B cell (primary cell): ENCODE measurements at regions not wholly inside any gene's neighbourhood (a gene's known extent, or its start where the extent isn't known, plus 50 kb on each side); places are given as distances from the start of the nearest gene placed in this dataset.

Experiments used
- ATAC-seq: fragments of 200-7000 bp; cut with Tn5 transposase; one replicate; pipeline ENCODE4 v1.10.0; 2021; ENCODE audit warnings: low read depth, mild to moderate bottlenecking, moderate number of reproducible peaks, moderate library complexity
- CTCF ChIA-PET: fragments of 350-600 bp; sonication (Branson Sonifier 250); formaldehyde crosslinking; loops from one replicate; lab custom pipeline; 2021; ENCODE audit warnings: antibody characterized with exemption, inconsistent platforms; lab: Charles Lee
- POLR2A ChIA-PET: fragments of 350-600 bp; sonication (Branson Sonifier 250); formaldehyde crosslinking; loops from one replicate; lab custom pipeline; 2021; ENCODE audit warnings: antibody characterized with exemption; lab: Charles Lee
- DNase-seq: peaks from one replicate; pipeline ENCODE4 v3.0.0; 2013
- H2AFZ ChIP-seq: 2 replicates; pipeline ENCODE4 v1.6.1; 2012; ENCODE audit warnings: mild to moderate bottlenecking, low read depth, low read length; ENCODE audit not compliant: insufficient read depth, poor library complexity, severe bottlenecking
- H3K27ac ChIP-seq, 2 donors: 1 replicate in 1 of 2; 2 replicates in 1 of 2; pipeline ENCODE4 v1.5.1; 2012 to 2013; ENCODE audit warnings: low read length in 2 of 2, mild to moderate bottlenecking in 2 of 2, moderate library complexity in 1 of 2
- H3K27me3 ChIP-seq, 4 experiments: fragments of 200-600 bp in 1 of 4; sonication (generic) in 1 of 4; replicated peaks in 1 of 4; 1 replicate in 2 of 4; 2 replicates in 2 of 4; pipeline versions ENCODE4 v1.6.1 to v1.7.0; 2013 to 2016; ENCODE audit warnings: low read length in 3 of 4, mild to moderate bottlenecking in 2 of 4, mixed read lengths in 1 of 4, moderate library complexity in 1 of 4; ENCODE audit not compliant: insufficient read depth in 4 of 4, control insufficient read depth in 3 of 4; ENCODE audit errors: control extremely low read depth in 1 of 4
- H3K36me3 ChIP-seq, 2 experiments: replicated peaks in 1 of 2; 1 replicate in 1 of 2; 2 replicates in 1 of 2; pipeline versions ENCODE4 v1.6.1 to v1.7.1; 2013; ENCODE audit warnings: low read length in 1 of 2; ENCODE audit not compliant: insufficient read depth in 2 of 2, control insufficient read depth in 1 of 2; ENCODE audit errors: control extremely low read depth in 1 of 2, extremely low read depth in 1 of 2
- H3K4me1 ChIP-seq, 2 donors: fragments of 200-600 bp in 1 of 2; sonication (generic) in 1 of 2; 1 replicate in 1 of 2; 2 replicates in 1 of 2; pipeline versions ENCODE4 v1.5.1 to v1.6.1; 2013 to 2017; ENCODE audit warnings: low read length in 2 of 2; ENCODE audit not compliant: control insufficient read depth in 2 of 2, insufficient read depth in 2 of 2
- H3K4me2 ChIP-seq: replicated peaks from 2 replicates; pipeline ENCODE3; 2012; ENCODE audit warnings: mild to moderate bottlenecking, low read depth, low read length; ENCODE audit not compliant: poor library complexity, severe bottlenecking
- H3K4me3 ChIP-seq, 5 experiments: fragments of 200-600 bp in 1 of 5; sonication (generic) in 1 of 5; 1 replicate in 3 of 5; 2 replicates in 2 of 5; pipeline versions ENCODE4 v1.5.1 to v1.7.0; 2011 to 2016; ENCODE audit warnings: low read length in 4 of 5, mild to moderate bottlenecking in 4 of 5, low read depth in 2 of 5, control low read depth in 1 of 5, moderate library complexity in 1 of 5; ENCODE audit not compliant: insufficient read depth in 1 of 5; ENCODE audit errors: control extremely low read depth in 1 of 5, extremely low read depth in 1 of 5
- H3K79me2 ChIP-seq: fragments of 200-600 bp; sonication (generic); one replicate; pipeline ENCODE4 v1.6.0; 2016; ENCODE audit warnings: low read length; ENCODE audit not compliant: control insufficient read depth, insufficient read depth
- H3K9ac ChIP-seq: fragments of 200-600 bp; sonication (generic); 2 replicates; pipeline ENCODE4 v1.6.1; 2017; ENCODE audit warnings: mild to moderate bottlenecking, low read length, moderate library complexity
- H3K9me3 ChIP-seq, 3 donors: one replicate each; pipeline versions ENCODE4 v1.6.1 to v1.7.1; 2013; ENCODE audit warnings: low read length in 2 of 3; ENCODE audit not compliant: control insufficient read depth in 2 of 3, insufficient read depth in 1 of 3; ENCODE audit errors: control extremely low read depth in 1 of 3
- H4K20me1 ChIP-seq: 2 replicates; pipeline ENCODE4 v1.6.0; 2012; ENCODE audit warnings: mild to moderate bottlenecking, low read length; ENCODE audit not compliant: insufficient read depth, control insufficient read depth, poor library complexity, severe bottlenecking
- H3K27ac Mint-ChIP-seq: one replicate; pipeline ENCODE4 v1.8.0; 2021; ENCODE audit warnings: mixed read lengths
- H3K27me3 Mint-ChIP-seq: one replicate; pipeline ENCODE4 v1.8.0; 2021; ENCODE audit warnings: mixed read lengths
- H3K4me1 Mint-ChIP-seq: one replicate; pipeline ENCODE4 v1.8.0; 2021; ENCODE audit warnings: mixed read lengths
- H3K4me3 Mint-ChIP-seq: one replicate; pipeline ENCODE4 v1.8.0; 2021; ENCODE audit warnings: mixed read lengths
- H3K9me3 Mint-ChIP-seq: one replicate; pipeline ENCODE4 v1.8.0; 2022; ENCODE audit warnings: mixed read lengths; ENCODE audit not compliant: insufficient read depth
- CTCF ChIP-seq: fragments of 200-600 bp; IDR thresholded peaks from one replicate; pipeline ENCODE4 v1.8.0; 2022; ENCODE audit warnings: antibody characterized with exemption, mild to moderate bottlenecking
- EZH2 ChIP-seq: IDR thresholded peaks from 2 replicates; pipeline ENCODE4 v1.6.1; 2012; ENCODE audit warnings: borderline replicate concordance, low read depth, mild to moderate bottlenecking, moderate library complexity, low read length; ENCODE audit not compliant: insufficient read depth, poor library complexity, severe bottlenecking
- WGBS: methylation state at CpG from one replicate; pipeline ENCODE4 v1.1.5; 2013; ENCODE audit warnings: missing lambda C conversion rate; ENCODE audit not compliant: insufficient coverage; 5-methylcytosine and 5-hydroxymethylcytosine counted together
- intact Hi-C: fragments of 100-400 bp; cut with micrococcal nuclease; formaldehyde crosslinking; loops from one replicate; pipeline ENCODE4 v1.10.0; 2022

DNA sequence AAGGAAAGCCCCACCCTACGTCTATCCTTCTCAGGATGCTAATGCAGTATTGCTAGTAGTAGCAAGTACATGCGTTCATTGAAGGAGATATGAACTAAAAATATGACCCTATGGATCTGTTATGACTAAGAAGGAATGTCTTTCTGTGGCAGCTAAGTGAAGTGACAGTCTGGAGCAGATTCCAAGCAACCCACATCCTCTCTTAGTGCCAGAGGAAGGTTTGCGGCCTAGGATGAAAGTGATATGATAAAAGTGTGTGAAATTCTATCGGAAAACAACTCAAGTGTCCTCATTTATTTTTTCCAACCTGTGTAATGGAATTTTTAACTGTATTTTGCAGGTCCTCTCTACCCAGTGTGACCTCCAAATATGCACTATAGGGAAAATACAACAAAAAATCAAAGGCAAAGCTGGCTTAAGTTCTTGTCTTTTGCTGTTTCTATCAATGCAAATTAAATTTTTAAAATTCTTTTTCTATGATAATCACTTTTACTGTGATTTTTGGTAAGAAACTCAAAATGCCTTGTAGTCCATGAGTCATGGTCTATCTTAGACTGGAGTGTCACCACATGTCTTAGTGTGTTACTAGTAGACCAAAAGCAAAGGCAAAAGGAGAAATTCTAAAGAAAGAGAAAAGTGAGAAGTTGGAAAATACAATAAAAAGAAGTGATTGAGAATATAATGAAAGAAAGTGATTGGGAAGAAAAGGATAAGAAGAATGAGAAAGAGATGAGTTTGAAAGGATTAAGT, 161.2 kb upstream of the TMCO5A start:
- no peaks in the 10 kb centered on the region for H3K79me2 ChIP-seq
- no peak overlapping the region for H3K9ac ChIP-seq
- no peak overlapping the region for H3K4me2 ChIP-seq
- no peak for TF ChIP-seq CTCF
- TF ChIP-seq EZH2, result no peak
- ChIA-PET CTCF (no interaction called here), POLR2A (no interaction called here)
- intact Hi-C loops, result no loop called here
- Mint-ChIP-seq H3K27ac (no peak overlapping the region), H3K27me3 (no peaks in the 10 kb centered on the region), H3K4me3 (no peak overlapping the region), H3K4me1 (no peaks in the 10 kb centered on the region), H3K9me3 (no peaks in the 10 kb centered on the region)
- DNase-seq, result no peak
- H3K4me3 ChIP-seq, result no peak overlapping the region
- no peaks in the 10 kb centered on the region for H3K9me3 ChIP-seq
- H4K20me1 ChIP-seq, result no peaks in the 10 kb centered on the region
- no peaks in the 10 kb centered on the region for H3K27me3 ChIP-seq
- no peaks in the 10 kb centered on the region for H3K4me1 ChIP-seq
- no peaks in the 10 kb centered on the region for H3K36me3 ChIP-seq
- H2AFZ ChIP-seq, result no peak overlapping the region
- no peak for ATAC-seq
- H3K27ac ChIP-seq, result no peak overlapping the region
- no CpG with 5 or more reads among the region's 4 CpGs for WGBS

GRCh38 chr15:37774961-37775360, 159.5 kb upstream of the TMCO5A start:
- no peak for DNase-seq
- no peaks in the 10 kb centered on the region for H4K20me1 ChIP-seq
- H3K36me3 ChIP-seq, result no peaks in the 10 kb centered on the region
- intact Hi-C loops, result no loop called here
- Mint-ChIP-seq H3K27me3 (no peaks in the 10 kb centered on the region), H3K4me3 (no peak overlapping the region), H3K4me1 (no peaks in the 10 kb centered on the region), H3K27ac (no peak overlapping the region), H3K9me3 (no peaks in the 10 kb centered on the region)
- ATAC-seq, result no peak
- H3K9ac ChIP-seq, result no peak overlapping the region
- no peaks in the 10 kb centered on the region for H3K79me2 ChIP-seq
- no peaks in the 10 kb centered on the region for H3K9me3 ChIP-seq
- H2AFZ ChIP-seq, result no peak overlapping the region
- H3K27ac ChIP-seq, result no peak overlapping the region
- WGBS, result 50% methylated on average over 1 of the region's 2 CpGs
- TF ChIP-seq EZH2 (no peak), CTCF (no peak)
- POLR2A ChIA-PET, result no interaction called here
- CTCF ChIA-PET, result no interaction called here
- H3K4me3 ChIP-seq, result no peak overlapping the region
- no peak overlapping the region for H3K4me2 ChIP-seq
- H3K27me3 ChIP-seq, result no peaks in the 10 kb centered on the region
- no peaks in the 10 kb centered on the region for H3K4me1 ChIP-seq
